Kidney epithelial cell (primary cell): ENCODE measurements at regions not wholly inside any gene's neighbourhood (a gene's known extent, or its start where the extent isn't known, plus 50 kb on each side); places are given as distances from the start of the nearest gene placed in this dataset.
A peak's percentile ranks its signal among the peaks of the same experiment; 100 is the strongest.

Experiments used
- DNase-seq: peaks from one replicate; pipeline ENCODE4 v3.0.0-alpha.2; 2010; ENCODE audit warnings: low read depth
- H3K27me3 ChIP-seq: 2 replicates; pipeline ENCODE4 v1.6.0; 2011; ENCODE audit warnings: low read length; ENCODE audit not compliant: control insufficient read depth, insufficient read depth
- H3K36me3 ChIP-seq: 2 replicates; pipeline ENCODE4 v1.5.1; 2011; ENCODE audit warnings: low read length; ENCODE audit not compliant: control insufficient read depth, insufficient read depth
- H3K4me3 ChIP-seq: 2 replicates; pipeline ENCODE4 v1.5.1; 2011; ENCODE audit warnings: low read depth, mild to moderate bottlenecking, control low read depth, low read length
- TF ChIP-seq, protein P1 (sequence below): IDR thresholded peaks from 2 replicates; pipeline ENCODE4 v1.5.1; 2011; ENCODE audit warnings: mild to moderate bottlenecking, moderate library complexity, low read length, control low read depth, inconsistent platforms; ENCODE audit not compliant: insufficient read depth, poor library complexity, severe bottlenecking

DNA sequence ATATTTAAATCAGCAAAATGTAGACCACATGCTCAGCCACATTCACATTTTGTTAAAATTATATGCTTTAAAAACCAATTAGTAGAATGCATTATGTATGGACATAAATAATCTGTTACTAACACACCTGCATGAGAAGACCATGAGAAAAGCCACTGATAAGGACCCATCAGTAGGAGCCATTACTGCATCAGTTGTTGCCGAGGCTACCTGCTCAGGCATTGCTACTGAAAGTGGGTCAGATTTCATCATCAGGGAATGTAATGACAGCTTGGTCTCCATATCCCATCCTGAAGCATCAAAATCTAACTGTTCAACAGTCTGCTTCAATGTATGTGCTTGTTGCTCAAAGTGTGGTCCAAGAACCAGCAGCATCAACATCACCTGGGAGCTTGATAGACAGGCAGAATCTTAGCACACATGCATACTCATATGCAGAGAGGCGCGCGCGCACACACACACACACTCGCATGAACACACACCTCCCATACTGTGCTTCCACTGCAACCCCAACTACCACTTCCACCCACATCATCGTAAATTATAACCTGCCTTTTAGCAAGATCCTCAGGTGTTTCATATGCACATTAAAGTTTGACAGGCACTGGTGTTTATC, 72.4 kb upstream of the FOXB1 start:
- no peak overlapping the region for H3K4me3 ChIP-seq
- no peaks in the 10 kb centered on the region for H3K36me3 ChIP-seq
- H3K27me3 ChIP-seq, result no peaks in the 10 kb centered on the region
- no peak for DNase-seq
- TF ChIP-seq, protein P1, sequence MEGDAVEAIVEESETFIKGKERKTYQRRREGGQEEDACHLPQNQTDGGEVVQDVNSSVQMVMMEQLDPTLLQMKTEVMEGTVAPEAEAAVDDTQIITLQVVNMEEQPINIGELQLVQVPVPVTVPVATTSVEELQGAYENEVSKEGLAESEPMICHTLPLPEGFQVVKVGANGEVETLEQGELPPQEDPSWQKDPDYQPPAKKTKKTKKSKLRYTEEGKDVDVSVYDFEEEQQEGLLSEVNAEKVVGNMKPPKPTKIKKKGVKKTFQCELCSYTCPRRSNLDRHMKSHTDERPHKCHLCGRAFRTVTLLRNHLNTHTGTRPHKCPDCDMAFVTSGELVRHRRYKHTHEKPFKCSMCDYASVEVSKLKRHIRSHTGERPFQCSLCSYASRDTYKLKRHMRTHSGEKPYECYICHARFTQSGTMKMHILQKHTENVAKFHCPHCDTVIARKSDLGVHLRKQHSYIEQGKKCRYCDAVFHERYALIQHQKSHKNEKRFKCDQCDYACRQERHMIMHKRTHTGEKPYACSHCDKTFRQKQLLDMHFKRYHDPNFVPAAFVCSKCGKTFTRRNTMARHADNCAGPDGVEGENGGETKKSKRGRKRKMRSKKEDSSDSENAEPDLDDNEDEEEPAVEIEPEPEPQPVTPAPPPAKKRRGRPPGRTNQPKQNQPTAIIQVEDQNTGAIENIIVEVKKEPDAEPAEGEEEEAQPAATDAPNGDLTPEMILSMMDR, result no peak

DNA sequence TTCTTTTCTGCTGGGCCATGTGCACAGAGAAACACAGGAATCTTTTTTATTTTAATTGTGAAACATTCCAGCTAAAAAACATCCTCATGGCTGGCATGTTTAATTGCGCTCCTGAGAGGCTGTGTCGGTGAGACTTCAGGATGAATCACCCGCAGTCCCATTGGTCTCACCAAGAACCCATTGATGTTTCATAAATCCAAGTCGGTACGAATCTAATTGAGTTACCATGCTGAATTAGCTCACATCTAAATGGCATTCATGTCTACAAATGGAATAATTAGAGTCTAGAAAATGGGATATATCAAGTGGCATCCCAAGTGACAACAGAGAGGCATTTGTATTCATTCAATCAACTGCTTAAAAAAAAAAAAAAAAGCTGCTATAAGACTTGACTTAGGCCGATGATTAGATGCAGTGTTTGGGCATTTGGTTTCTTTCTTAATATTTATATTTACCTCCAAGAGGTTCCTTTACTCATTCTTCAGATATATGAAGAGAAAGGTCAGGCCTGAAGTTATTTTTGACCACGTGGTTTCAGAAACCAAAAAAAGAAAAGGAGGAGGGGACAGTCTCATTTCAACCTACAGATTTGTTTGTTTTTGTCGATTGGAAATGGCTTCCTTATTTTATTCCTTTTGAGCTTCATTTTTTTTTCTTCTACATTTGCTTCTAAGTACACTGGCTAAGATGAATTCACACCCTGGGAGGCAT, 79.1 kb upstream of the FOXB1 start:
- no peak overlapping the region for H3K4me3 ChIP-seq
- H3K27me3 ChIP-seq, result no peaks in the 10 kb centered on the region
- DNase-seq, result no peak
- TF ChIP-seq, protein P1, result no peak
- H3K36me3 ChIP-seq, result no peaks in the 10 kb centered on the region

DNA sequence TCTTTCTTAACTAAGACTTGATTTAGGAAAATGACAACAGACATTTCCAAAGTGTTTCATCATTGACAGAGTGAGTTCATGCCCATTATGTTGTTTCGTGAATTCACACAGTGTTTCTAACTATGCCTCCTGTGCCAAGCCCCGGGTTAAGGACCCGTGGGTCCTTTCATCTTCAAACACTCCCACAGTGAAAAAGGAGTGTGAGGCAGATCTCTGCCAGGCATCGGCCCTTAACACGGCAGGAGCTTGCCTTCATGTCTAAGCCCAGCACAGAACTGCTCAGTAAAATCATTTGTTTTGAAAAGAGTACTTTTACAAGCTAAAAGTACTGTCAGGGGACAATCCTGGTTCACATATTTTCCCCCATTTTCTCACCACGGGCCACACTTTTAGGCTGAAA, 80.0 kb upstream of the FOXB1 start:
- TF ChIP-seq, protein P1, result no peak
- H3K36me3 ChIP-seq, result no peaks in the 10 kb centered on the region
- no peak for DNase-seq
- no peak overlapping the region for H3K4me3 ChIP-seq
- H3K27me3 ChIP-seq, result no peaks in the 10 kb centered on the region

DNA sequence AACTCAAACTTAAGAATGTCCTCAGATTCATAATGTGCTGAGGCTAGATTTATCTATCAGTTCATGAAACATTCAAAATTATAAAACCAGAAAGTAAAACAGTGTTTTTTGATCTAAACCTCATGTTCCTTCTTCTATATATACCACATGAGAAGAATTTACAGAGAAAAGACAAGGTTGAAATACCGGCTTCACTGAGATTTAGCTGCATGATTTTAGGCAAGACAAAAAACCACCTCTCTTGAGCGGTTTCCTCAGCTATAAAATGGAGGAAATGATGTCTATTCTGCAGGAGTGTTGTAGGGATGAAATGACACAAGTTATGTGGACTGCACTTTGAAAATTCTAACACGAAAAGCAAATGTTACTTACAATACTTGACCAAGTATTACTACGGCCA, 80.6 kb upstream of the FOXB1 start:
- Histone ChIP-seq H3K4me3 (no peak overlapping the region), H3K27me3 (no peaks in the 10 kb centered on the region), H3K36me3 (no peaks in the 10 kb centered on the region)

DNA sequence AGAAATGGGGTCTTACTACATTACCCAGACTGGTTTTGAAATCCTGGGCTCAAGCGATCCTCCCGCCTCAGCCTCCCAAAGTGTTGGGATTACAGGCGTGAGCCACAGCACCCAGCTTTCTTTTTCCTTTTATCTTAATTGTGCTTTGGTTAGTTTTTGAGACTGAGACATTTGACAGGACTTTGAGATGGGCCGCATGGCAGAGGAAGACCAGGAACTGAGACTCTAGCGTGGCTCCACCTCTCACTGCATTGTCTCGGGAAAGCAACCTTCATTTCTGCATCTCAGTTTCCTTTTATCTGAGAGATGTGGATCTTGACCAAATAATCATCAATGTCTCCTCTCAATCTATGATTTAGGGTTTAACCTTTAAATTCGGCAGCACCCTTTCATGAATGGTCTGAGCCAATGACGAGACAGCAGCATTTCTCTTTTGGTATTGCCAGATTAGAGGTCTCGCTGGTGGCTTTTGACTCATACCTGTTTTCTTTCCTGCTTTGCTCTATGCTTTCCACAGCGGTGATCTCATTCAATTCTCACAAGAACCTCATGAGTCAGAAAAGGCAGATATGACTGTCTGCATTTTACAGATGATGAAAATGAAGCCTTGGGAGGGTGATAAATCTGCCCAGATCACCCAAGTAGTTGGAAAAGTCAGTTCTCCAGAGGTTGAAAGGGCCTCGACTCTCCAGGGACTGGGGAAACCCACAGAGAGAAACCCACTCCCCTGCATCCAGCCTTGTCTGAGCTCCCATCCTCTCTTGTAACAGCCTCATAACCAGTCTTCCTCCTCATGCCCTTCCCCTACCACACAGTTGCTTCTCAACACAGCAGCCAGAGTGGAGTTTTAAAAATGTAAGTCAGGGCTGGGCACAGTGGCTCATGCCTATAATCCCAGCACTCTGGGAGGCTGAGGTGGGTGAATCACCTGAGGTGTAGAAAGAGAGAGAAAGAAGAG, 84.8 kb upstream of the FOXB1 start:
- DNase-seq, result peak; percentile 73
- Histone ChIP-seq H3K36me3 (no peaks in the 10 kb centered on the region), H3K27me3 (no peaks in the 10 kb centered on the region), H3K4me3 (no peak overlapping the region)
- TF ChIP-seq, protein P1, result no peak

More for the DNA sequence above, 80.6 kb upstream of the FOXB1 start:
- TF ChIP-seq, protein P1, result no peak
- no peak for DNase-seq
